Activated CD4-positive, CD25-positive, alpha-beta regulatory T cell (primary cell): ENCODE measurements at regions not wholly inside any gene's neighbourhood (a gene's known extent, or its start where the extent isn't known, plus 50 kb on each side); places are given as distances from the start of the nearest gene placed in this dataset.
"Not testable (repeated sequence)": the region's sequence is repeated elsewhere in the genome, so short reads cannot be mapped to it uniquely, and the experiment has no call there.

Experiments
- DNase-seq, 4 experiments: peaks; one replicate each; lab custom pipeline; 2025; lab: John Stamatoyannopoulos, UW

DNA sequence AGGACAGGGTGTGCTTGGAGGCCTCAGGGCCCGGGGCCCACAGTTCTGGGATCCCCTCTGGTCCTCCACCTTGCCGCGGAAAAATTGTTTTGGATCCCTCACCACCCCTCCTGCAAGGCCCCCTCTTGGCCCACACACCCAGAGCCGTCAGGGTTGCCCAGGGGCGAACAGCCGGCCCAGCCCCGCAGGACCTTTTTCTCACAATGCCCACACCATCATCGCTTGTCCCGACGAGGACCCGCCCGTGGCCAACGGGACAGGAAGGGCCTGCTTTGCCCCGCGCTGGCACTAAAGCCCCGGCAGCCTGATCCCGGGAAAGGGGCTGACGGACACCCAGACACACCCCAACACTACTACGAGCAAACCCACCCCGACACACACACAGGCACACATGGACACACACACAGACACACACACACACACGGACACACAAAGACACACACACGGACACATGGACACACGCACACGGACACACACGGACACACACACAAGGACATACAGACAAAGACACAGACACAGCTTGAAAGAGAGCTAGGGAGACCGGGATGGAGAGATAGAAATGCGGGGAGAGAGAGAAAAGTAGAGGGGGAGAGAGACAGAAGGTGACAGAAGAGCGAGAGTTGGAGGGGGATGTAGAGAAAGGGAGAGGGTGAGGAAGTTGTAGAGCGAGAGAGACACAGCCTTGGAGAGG is 1493.5 kb upstream of the DEFB115 start:
- DNase-seq = no peak

DNA sequence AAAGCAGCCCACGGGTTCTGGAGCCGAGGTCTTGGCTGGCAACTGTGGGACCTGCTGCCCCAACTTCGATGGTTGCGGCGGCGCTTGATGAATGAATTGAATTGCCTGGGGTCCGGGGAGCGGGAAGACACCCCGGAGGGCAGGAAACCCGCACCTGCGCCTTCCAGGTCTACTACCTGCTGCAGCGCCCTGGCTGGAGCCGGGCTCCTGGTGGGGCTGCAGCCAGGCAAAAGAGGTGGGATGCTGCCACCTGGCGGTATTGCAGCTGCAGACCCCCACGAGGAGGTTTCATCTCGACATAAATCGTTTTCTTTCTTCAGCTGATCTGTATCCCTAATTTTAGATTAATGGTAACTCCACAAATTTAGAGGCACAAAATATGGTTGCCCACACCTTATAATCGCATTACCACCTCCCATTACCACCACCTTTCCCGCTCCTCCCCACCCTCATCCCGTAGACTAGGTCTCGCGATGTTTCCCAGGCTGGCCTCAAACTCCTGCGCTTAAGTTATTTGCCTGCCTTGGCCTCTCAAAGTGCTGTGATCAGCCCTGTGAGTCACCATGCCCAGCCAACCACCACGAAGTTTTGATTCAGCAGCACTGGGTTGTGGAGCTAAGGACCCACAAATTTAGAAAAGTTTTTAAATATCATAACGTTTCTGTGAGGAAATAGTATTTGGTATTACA is 1492.4 kb upstream of the DEFB115 start:
- DNase-seq = not testable (repeated sequence)

DNA sequence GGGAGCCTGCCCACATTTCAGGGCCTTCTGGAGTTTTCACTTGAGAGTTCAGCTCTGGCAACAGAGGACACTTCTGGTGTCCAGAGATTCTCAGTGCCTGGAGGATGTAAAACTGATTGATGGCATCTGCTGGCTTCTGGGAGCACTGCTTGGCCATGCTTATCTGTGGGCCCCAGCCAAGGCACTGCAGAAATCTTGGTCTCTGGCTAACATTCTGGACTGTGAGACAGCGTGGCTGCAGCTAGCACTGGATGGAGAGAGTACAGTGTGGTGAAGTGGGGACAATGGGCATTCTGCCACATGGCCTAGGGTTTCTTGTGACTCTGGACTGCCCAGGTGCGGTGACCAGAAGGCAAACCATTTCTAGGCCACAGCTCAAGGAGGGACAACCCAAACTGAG is 1479.4 kb upstream of the DEFB115 start:
- not testable (repeated sequence) for DNase-seq

DNA sequence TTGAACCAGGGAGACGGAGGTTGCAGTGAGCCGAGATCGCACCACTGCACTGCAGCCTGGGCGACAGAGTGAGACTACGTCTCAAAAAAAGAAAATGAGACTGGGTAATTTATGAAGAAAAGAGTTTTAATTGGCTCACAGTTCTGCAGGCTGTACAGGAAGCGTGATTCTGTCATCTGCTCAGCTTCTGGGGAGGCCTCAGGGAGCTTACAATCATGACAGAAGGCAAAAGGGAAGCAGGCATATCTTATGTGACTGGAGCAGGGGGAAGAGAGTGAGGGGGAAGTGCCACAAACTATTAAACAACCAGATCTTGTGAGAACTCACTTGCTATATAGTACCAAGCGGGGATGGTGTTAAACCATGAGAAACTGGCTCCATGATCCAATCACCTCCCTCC is 1476.2 kb upstream of the DEFB115 start:
- not testable (repeated sequence) for DNase-seq

DNA sequence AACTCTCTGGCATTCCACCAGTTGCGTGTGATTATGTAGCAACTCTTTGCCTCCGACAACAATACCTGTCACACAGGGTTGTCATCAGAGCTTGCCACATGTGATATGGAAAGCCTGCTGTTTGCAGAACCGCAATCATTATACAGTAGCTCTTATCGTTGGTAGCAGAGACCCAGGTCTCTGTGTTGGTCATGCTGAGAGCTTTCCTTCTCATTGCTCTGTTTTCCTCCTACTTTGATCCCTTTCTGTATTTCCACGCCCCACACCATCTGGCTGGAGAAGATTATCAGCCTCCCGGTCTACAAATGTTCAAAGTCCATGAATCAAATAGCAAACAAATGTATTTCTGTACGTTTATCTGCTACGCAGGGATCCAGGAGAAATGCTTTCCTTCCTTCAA is 1475.6 kb upstream of the DEFB115 start:
- not testable (repeated sequence) for DNase-seq

DNA sequence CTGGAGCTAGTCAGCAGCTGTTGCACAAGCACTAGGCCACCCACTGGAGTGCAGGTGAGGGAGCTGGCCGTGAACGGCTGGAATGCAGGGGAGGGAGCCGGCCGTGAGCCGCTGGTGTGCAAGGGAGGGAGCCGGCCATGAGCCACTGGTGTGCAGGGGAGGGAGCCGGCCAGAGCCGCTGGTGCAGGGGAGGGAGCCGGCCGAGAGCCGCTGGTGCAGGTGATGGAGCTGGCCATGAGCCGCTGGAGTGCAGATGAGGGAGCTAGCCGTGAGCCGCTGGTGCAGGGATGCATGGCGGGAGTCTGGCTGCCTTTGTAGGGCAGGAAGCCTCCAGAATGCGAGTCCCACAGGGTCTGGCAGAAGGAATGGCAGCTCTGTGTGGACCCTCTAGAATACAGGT is 1470.0 kb upstream of the DEFB115 start:
- DNase-seq = not testable (repeated sequence)

DNA sequence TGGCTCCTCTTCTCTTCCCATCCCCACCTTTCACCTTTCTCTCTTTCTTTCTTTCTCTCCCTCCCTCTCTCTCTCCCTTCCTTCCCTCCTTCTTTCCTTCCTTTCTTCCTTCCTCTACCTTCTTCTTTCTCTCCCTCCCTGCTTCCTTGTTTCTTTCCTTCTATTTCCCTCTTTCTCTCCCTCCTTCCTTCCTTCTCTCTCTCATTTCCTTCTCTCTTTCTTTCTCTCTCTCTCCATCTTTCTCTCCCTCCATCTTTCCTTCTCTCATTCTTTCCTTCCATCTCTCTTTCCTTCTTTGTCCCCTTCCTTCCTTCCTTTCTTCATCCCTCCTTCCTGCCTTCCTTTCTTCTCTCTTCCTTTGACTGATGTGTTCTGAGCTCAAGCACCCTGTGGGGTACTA is 1467.0 kb upstream of the DEFB115 start:
- no peak for DNase-seq

DNA sequence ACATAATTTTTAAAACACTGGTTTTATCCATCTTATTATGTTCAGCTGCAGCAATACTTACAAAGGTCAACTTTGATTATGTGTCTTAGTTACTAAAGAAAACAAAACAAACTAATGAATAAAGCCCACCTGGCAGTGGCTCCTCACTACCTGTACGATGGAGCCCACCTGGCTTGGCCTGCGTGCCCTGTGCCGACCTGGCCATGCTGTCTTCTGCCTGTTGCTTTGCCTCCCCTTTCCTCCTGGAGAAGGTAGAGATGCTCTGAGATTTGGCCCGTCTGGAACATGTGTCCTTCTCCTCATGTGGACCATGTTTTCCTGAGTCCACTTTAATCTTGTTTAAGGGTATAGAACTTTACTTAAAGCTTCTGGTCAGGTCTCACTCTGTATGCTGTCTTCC is 1426.0 kb upstream of the DEFB115 start:
- not testable (repeated sequence) for DNase-seq

DNA sequence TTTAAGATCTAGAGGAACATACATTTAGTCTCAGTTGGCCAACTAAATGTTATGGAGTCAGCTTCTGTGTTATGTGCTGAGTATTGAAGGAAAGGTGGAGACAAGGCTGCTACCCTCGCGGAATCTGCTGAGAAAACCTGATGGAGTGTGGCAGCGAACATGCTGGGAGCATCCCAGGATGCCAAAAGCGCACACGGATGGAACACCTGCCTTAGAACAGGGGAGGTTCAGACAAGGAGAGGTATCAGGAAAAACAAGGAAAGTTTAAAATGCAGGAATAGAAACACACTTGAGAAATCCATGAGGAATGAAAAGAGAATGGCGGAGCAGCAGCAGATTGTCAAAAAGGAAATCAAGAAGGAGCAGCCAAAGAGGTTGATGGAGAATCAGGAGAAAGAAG is 1389.5 kb upstream of the DEFB115 start:
- not testable (repeated sequence) for DNase-seq

DNA sequence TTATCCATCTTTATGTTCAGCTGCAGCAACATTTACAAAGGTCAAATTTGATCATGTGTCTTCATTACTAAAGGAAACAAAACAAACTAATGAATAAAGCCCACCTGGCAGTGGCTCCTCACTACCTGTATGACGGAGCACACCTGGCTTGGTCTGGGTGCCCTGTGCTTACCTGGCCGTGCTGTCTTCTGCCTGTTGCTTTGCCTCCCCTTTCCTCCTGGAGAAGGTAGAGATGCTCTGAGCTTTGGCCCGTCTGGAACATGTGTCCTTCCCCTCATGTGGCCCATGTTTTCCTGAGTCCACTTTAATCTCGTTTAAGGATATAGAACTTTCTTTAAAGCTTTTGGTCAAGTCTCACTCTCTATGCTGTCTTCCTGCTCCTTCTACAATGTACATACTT is 1388.8 kb upstream of the DEFB115 start:
- DNase-seq = not testable (repeated sequence)

DNA sequence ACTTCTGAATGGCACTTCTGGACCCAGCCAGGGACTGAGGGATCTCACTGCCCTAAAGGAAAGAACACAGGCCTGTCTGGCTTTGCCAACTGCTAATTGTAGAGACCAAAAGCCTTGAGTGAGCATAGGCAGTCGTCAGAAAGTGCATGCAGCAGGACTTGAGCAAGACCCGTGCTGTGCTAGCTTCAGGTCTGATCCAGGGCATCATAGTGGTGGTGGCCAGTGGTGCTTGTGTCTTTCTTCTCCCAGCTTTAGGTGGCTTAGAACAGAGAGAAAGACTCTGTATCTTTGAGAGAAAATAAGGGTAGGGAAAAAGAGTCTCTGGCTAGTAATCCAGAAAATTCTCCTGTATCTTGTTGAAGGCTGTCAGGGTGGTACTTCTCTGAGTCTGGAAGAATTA is 1385.6 kb upstream of the DEFB115 start:
- not testable (repeated sequence) for DNase-seq

DNA sequence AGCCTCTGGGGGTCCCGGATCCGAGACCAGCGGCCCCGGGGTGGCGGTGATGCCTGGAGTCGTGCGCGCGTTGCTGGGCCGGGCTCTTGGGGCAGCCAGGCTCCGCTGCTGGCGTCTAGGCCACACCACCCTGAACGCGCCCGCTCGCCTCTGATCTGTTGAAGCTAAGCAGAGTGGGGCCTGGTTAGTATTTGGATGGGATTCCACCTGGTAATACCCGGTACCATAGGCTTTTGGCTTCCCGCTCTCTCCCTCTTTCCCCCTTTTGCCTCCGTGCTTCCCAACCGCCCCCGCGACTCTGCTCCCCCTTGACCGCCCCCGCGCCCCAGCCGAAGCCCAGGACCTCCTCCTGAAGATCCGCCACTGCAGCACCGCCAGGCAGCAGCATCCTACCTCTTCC is 1383.5 kb upstream of the DEFB115 start:
- DNase-seq = no peak

DNA sequence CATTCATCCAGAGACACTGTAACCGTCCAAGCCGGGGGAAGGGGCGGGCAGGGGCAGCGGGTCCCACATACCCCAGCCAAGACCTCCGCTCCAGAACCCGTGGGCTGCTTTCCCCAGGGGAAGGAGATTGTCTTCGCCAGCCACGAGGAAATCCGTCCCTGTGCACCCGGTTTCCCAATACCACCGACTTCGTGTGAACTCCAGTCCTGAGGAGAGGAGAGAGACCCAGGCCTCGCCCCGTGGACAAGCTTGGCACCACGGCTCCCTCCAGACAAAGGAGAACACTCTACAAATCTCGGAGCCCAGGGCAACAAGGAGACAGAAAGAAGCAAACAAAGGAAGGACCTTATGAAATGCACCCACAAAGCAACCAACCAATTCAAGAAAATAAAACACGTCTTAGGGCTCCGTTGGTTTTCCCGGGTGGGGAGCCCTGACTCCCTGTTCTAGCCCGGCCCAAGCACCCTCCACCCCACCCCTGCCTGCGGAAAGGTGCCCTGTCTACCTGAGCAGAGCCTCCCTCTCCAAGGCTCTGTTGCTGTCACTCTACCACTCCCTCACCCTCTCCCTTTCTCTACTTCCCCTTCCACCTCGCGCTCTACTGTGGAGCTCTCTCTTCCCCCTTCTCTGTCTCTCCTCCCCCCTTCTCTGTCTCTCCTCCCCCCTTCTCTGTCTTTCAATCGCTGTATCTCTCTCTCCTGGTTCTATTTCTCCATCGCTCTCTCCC is 1382.8 kb upstream of the DEFB115 start:
- no peak for DNase-seq

DNA sequence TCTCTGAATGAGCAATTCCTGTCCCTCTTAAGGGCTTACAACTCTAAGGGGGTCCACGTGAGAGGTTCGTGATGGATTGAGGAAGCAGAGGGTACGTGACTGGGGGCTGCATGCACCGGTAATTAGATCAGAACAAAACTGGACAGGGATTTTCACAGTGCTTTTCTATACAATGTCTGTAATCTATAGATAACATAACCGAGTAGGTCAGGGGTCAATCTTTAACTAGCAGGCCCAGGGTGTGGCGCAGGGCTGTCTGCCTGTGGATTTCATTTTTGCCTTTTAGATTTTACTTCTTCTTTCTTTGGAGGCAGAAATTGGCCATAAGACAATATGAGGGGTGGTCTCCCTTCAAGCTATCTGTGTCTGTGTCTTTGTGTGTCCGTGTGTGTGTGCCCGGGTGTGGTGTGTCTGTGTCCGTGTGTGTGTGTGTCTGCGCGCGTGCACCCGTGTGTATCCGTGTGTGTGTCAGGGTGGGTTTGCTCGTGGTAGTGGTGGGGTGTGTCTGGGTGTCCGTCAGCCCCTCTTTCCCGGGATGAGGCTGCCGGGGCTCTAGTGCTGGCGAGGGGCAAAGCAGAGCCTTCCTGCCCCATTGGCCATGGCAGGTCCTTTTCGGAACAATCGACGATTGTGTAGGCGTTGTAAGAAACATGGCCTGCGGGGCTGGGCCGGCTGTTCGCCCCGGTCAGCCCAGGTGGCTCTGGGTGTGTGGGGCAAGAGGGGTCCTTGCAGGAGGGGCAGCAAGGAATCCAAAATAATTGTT is 1382.0 kb upstream of the DEFB115 start:
- DNase-seq = not testable (repeated sequence)

DNA sequence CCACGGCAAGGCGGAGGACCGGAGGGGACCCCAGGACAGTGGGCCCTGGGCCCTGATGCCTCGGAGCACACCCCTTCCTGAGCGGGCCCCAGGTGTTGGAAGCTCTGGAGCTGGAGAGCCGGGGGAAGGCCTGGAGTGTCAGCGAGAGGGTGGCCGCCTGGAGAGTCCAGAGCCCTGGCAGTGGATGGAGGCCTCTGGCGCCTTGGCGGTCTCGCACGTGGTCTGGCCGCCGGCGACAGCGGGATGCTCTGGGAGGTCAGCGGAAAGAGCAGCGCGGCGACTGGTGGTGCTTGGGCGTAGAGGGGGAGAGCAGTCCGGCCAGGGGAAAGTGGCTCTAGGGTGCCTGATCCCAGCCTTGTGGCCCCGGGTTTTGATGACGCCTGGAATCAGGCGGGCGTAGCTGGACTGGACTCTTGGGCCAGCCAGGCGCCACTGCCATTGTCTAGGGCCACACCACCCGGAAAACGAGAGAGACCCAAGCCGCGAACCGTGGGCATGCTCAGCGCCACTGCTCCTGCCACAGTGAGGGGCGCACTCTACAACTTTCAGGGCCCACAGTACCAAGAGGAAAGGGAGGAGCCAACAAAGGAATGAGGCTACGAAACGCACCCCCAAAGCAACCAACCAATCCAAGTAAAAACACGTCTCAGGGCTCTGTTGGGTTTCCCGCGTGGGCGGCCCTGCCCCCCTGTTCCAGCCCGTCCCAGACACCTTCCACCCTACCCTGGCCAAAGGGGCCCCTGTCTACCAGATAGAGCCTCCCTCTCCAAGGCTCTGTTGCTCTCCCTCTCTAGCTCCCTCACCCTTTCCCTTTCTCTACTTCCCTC is 1381.2 kb upstream of the DEFB115 start:
- DNase-seq = not testable (repeated sequence)

DNA sequence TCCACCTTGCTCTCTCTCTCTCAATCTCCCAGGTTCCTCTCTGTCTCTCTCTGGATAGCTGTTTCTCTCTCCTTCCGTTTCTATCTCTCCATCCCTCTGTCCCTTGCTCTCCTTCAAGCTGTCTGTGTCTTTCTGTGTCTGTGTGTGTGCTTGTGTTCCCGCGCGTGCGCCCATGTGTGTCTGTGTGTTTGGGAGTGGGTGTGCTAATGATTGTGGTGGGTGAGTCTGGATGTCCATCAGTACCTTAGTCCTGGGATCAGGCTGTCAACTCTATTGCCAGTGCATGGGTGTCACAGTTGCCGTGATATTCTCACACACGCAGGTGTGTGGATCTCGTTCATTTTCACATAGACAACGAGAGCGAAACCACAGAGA is 1380.6 kb upstream of the DEFB115 start:
- no peak for DNase-seq

DNA sequence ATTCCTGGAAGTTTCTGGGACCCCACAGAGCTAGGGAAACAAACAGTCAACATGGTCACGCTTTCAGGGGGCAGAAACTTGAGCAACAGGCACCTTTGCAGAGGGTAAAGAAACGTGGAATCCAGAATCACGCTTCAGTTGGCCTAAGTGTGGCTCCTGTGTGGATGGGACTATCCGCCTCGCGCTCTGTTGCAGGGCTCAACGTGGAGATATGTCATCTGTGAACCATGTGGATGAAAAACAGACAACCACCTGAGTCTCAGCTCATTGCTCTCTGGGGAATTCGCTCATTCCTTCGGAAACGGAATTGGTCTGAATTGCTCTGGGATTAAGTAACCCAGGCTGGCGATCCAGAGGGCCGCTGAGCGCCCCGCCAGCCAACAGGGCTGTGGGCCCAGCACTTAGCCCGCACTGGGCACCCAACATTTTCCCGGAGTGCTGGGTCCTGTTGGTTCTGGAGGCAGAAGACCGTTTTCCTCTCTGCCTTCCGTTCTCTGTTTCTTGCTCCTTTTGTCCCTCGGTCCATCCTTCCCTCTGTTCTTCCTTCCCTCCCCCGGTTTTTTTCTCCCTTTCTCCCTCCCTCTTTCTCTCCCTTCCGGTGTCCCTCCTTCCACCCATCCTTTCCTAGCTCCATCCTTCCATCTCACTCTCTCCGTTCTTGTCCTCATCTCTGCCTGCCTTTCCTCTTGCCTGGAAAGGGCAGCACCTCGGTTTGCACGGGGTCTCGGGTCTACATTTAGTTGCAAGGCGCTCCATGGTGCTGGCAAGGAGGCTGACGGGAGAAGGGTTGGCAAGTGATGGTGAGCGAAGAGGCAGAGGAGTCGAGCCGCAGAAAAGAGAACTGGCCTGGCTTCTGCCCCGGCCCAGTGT is 1379.8 kb upstream of the DEFB115 start:
- not testable (repeated sequence) for DNase-seq

DNA sequence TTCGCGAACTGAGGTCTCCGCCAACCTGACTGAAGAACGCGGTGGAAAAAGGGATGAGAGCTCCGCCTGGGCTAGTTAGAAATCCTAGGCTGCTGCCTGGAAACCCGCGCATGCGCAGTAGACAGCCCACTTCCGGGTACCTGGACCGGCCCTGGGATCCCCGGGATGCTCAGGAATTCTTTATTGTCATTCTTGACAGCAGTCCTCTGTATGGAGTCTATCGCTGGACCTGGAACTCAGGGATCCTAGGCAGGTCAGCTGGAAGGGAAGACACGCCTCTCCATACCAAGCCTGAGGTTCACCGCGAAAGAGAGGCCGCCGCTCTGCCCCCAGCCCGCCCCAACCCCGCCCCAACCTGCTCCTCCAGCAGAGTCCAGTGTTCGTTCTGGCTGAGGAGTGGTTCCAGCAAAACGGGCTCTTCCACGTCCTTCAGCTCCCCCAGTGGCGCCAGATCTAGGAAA is 1379.2 kb upstream of the DEFB115 start:
- DNase-seq = no peak

DNA sequence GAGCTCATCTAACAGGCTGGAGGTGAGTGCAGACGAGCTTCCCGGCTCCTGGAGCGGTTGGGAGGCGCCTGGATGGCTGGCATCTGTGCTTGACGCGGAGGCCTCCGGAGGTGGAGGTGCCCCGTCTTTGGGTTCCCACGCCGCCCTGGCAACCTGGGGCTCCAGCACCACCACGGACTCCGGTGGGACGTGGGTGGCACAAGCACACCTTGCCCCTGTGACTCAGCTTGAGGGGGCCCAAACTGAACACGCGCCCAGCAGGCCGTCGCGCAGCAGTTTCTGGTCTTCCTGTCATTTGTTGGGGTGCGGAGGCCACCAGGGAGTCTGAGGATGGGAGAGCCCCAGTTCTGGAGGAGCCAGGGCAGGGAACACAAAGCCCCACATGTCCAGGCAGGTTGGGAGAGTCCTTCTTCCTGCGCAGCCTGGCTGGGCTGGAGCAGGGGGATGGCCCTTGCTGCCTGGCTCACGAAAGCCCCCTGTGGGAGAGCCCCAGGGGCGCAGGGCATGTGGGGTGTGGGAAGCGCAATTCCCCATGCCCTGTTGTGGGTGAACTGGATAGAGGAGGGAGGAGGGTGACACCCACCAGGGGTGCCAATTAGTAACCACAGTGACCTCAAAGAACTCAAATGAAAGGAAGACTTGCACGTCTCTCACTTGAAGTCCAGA is 1378.6 kb upstream of the DEFB115 start:
- DNase-seq = no peak

DNA sequence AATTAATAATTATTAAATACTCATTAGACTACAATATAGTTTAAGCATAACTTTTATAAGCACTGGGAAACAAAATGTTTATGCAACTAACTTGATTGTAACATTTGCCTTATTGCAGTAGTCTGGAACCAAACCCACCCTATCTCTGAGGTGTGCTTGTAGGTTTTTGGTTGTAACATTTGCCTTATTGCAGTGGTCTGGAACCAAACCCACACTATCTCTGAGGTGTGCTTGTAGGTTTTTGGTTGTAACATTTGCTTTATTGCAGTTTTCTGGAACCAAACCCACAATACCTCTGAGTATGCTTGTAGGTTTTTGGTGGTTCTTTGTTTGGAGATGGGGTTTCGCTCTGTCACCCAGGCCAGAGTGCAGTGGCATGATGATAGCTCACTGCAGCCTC is 1376.4 kb upstream of the DEFB115 start:
- DNase-seq = not testable (repeated sequence)
